H54 (cell line): ENCODE measurements at regions not wholly inside any gene's neighbourhood (a gene's known extent, or its start where the extent isn't known, plus 50 kb on each side); places are given as distances from the start of the nearest gene placed in this dataset.

Experiments used
- DNase-seq: peaks from one replicate; pipeline ENCODE4 v3.0.0; 2011; ENCODE audit warnings: low spot score, mixed read lengths; ENCODE audit not compliant: insufficient read length
- FAIRE-seq: peaks from 3 replicates; lab custom pipeline; 2011; peaks lifted over from hg19 to GRCh38; lab: Jason Lieb, UNC
- POLR2A ChIP-seq: IDR thresholded peaks from 2 replicates; pipeline ENCODE4 v1.6.1; 2011; ENCODE audit warnings: low read depth, mild to moderate bottlenecking, low read length

DNA sequence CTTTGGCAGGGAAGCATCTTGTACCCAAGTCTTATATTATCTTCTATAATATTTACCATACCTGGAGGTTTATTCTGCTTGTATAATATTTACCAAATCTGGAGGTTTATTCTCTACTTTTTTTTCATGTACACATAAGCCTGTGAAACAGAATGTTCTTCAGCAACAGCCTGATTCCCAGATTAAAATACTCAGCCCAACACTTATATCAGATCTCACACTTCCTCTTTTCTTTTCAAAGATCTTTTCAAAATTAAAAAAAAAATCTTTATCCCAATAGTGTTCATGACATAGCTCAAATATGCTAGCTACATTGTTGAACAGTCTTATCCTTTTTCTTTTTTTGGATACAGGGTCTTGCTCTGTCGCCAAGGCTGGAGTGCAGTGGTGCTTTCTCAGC lies 300.7 kb downstream of the LMO7 start:
- no peak for FAIRE-seq
- no peak for TF ChIP-seq POLR2A
- DNase-seq, result no peak

- no peak for TF ChIP-seq POLR2A
- FAIRE-seq, result no peak
- no peak for DNase-seq
Measured at GRCh38 chr13:75935805-75936204, 299.7 kb downstream of the LMO7 start.

DNA sequence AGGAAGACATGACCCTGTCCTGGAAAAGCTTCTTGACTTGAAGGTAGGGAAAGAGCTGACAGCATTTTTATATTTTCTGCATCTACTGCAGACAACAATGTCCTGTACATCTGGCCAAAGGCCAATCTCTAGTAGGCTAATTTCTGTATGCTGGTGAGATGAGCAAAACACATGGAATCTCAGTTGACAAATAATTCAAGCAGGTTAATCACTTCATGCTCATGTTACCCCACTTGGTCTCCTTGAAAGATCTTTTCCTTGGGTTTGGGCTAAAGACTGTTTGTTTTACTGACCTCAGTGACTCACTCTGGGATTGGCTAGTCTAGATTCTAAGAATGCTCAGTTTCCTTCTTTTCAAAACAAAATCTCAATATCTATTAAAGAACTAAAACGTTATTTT lies 298.8 kb downstream of the LMO7 start:
- no peak for TF ChIP-seq POLR2A
- no peak for FAIRE-seq
- DNase-seq, result no peak

- no peak for FAIRE-seq
- no peak for DNase-seq
- TF ChIP-seq POLR2A, result no peak
Measured at GRCh38 chr13:75932636-75933035, 296.5 kb downstream of the LMO7 start.

DNA sequence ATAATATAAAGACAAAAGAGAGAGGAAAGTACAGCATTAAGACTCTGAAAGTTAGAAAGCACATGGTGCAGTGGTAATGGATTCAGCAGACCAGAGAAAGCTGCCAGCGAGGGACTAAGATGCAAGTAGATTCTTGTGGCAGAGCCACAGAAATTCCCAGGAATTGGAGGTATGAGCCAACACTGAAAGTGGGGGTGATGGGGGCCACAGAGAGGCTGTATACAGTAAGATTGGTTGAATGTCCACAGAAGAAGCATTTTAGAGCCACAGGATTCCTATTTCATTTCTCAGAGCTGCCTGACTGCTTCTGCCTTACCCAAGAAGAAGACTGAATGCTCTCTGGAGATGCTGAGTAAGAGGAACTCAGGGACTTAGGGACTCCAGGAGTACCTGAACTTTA lies 295.0 kb downstream of the LMO7 start:
- TF ChIP-seq POLR2A, result no peak
- DNase-seq (no peak), FAIRE-seq (no peak)

DNA sequence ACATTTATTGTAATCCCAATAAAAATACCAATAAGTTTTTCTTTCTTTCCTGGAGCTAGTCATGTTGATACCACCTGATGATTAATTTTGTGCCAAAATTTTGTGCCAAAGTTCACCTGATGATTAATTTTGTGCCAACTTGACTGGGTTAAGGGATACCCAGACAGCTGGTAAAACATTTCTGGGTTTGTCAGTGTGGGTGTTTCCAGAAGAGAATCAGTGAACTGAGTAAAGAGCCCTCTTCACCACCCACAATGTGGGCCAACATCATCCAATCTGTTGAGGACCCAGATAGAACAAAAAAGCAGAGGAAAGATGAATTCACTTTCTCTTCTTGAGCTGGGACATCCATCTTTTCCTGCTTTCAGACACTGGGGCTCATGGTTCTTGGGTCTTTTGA lies 292.9 kb downstream of the LMO7 start:
- DNase-seq (no peak), FAIRE-seq (no peak)
- no peak for TF ChIP-seq POLR2A

DNA sequence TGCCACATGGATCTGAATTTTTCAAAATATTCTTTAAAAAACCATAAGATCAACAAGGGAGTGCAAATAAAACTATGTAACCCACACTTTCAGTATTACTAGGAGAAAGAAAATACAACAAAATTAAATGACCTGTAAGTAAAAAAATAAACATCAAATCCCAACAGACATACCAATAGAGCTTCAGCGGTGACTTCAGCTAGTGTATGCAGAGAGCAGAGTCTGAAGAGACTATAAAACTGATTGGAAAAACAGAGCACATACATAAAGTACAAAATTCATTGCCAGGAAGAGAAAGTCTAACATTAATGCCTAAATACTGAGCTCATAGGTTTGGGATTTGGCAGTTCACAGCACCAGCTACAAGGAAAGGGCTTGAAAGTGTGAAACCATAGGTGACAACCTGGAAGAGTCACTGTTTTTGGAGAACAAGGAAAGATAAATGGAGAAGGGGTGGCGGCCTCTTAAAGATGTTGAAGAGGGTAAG lies 291.1 kb downstream of the LMO7 start:
- no peak for FAIRE-seq
- no peak for TF ChIP-seq POLR2A
- no peak for DNase-seq

GRCh38 chr13:75920536-75920935 lies 284.4 kb downstream of the LMO7 start:
- TF ChIP-seq POLR2A, result no peak
- DNase-seq, result no peak
- no peak for FAIRE-seq

DNA sequence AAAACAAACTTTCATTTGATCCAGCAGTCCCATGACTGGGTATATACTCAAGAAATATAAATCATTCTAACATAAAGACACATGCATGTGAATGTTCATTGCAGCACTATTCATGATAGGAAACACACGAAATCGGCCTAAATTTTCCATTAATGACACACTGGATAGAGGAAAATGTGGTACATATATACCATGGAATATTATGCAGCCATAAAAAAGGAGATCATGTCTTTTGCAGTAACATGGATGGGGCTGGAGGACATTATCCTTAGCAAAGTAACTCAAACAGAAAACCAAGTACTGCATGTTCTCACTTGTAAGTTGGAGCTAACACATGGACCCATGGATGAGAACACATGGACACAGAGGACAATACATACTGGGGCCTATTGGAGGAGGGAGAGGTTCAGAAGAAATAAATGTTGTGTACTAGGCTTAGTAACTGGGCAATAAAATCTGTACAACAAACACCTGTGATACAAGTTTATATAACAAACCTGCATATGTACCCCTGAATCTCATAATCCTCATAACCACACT lies 283.6 kb downstream of the LMO7 start:
- FAIRE-seq (no peak), DNase-seq (no peak)
- TF ChIP-seq POLR2A, result no peak

GRCh38 chr13:75915066-75915465 lies 278.9 kb downstream of the LMO7 start:
- no peak for TF ChIP-seq POLR2A
- DNase-seq, result no peak
- FAIRE-seq, result no peak

- FAIRE-seq, result no peak
- DNase-seq, result no peak
- no peak for TF ChIP-seq POLR2A
Measured at GRCh38 chr13:75913925-75914324, 277.8 kb downstream of the LMO7 start.

DNA sequence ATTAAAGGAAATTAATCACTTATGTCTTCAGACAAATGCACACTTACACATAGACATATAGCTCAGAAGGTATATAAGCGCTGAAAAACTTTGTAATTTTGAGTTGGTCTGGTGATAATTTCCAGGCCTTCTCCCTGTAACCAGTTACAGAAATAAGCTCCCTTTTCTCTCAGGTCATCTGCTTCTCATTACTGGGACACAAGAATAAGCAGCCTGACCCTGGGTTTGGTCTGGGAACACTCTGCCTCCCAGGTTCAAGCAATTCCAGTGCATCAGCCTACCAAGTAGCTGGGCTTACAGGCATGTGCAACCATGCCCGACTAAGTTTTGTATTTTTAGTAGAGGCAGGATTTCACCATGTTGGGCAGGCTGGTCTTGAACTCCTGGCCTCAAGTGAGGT lies 274.5 kb downstream of the LMO7 start:
- no peak for TF ChIP-seq POLR2A
- DNase-seq (no peak), FAIRE-seq (no peak)
